ENCODE measurements at regions not wholly inside any gene's neighbourhood (a gene's known extent, or its start where the extent isn't known, plus 50 kb on each side); places are given as distances from the start of the nearest gene placed in this dataset.

- TF ChIP-seq CTCF (conservative IDR thresholded peaks at IDR 0.05), result no peak
- no peak for TF ChIP-seq ZFX (IDR thresholded peaks at IDR 0.05)
Observed at GRCh38 chr21:28106370-28106890, 886.2 kb downstream of the LTN1 start.
